Muscle of leg (tissue), 3 donors: ENCODE measurements at regions not wholly inside any gene's neighbourhood (a gene's known extent, or its start where the extent isn't known, plus 50 kb on each side); places are given as distances from the start of the nearest gene placed in this dataset.

Experiments
- DNase-seq: peaks from one replicate; pipeline ENCODE4 v3.0.0; 2013
- H3K27ac ChIP-seq: one replicate; pipeline ENCODE4 v1.5.1; 2013; ENCODE audit warnings: mild to moderate bottlenecking, low read length, control low read depth
- H3K27me3 ChIP-seq: one replicate; pipeline ENCODE4 v1.6.1; 2013; ENCODE audit warnings: low read length; ENCODE audit not compliant: control insufficient read depth, insufficient read depth
- H3K36me3 ChIP-seq: one replicate; pipeline ENCODE4 v1.6.1; 2013; ENCODE audit warnings: low read length; ENCODE audit not compliant: control insufficient read depth, insufficient read depth
- H3K4me1 ChIP-seq: one replicate; pipeline ENCODE4 v1.6.1; 2013; ENCODE audit warnings: low read length; ENCODE audit not compliant: control insufficient read depth, insufficient read depth
- H3K4me3 ChIP-seq: one replicate; pipeline ENCODE4 v1.5.1; 2013; ENCODE audit warnings: low read length, control low read depth
- H3K9me3 ChIP-seq: replicated peaks from 2 replicates; pipeline ENCODE4 v1.6.1; 2013; ENCODE audit warnings: low read depth, low read length; ENCODE audit not compliant: control insufficient read depth
- whole genome bisulfite sequencing: methylation state at CpG from one replicate; pipeline ENCODE4 v1.1.5; 2013; ENCODE audit warnings: missing lambda C conversion rate; ENCODE audit not compliant: insufficient coverage; 5-methylcytosine and 5-hydroxymethylcytosine counted together

DNA sequence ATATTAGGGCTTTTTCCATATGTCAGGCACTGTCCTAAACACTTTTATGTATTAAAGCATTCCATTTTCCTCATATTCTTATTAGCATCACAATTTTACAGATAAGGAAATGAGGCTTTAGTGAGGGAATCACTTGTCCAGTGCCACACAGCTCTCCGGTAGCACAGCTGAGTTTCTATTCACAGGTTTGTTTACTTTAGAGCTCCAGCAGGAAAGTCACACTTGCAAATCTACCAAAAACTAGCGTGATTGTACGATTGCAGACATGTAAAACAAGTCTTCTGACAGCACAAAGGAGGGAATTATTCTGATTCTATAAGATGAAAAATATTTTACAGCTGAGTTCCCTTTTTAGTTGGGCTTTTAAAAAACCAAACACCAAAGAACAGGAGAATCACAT is 472.1 kb downstream of the TMA16 start:
- WGBS: no CpG with 5 or more reads among the region's 3 CpGs
- Histone ChIP-seq H3K36me3 (no peaks in the 10 kb centered on the region), H3K9me3 (no peaks in the 10 kb centered on the region), H3K27me3 (no peaks in the 10 kb centered on the region), H3K27ac (no peak overlapping the region), H3K4me1 (no peaks in the 10 kb centered on the region), H3K4me3 (no peak overlapping the region)
- DNase-seq: no peak

DNA sequence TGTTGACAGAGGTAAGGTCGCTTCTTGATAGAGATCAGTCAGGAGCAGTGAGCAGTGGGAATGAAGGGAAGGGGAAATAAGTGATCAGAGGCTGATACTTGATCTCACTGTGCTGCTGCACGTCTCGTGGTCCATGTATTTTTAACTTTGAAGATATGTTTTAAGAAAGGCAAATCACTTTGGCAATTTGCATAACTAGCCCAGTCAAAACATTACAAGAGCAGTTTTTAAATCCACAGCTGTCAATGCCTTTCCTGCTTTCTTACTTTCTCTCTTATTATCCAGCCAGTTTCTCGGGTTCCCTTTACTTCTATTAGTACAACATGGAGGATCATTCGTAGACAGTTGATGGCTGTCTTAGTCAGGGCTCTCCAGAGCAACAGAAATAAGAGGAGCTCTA is 472.8 kb downstream of the TMA16 start:
- H3K4me3 ChIP-seq: no peak overlapping the region
- H3K9me3 ChIP-seq: no peaks in the 10 kb centered on the region
- H3K27ac ChIP-seq: no peak overlapping the region
- no peaks in the 10 kb centered on the region for H3K27me3 ChIP-seq
- no peak for DNase-seq
- H3K36me3 ChIP-seq: no peaks in the 10 kb centered on the region
- no CpG with 5 or more reads among the region's 5 CpGs for WGBS
- H3K4me1 ChIP-seq: no peaks in the 10 kb centered on the region

GRCh38 chr4:163967710-163968109 is 473.2 kb downstream of the TMA16 start:
- DNase-seq: no peak
- H3K27ac ChIP-seq: no peak overlapping the region
- no peaks in the 10 kb centered on the region for H3K9me3 ChIP-seq
- H3K36me3 ChIP-seq: no peaks in the 10 kb centered on the region
- H3K4me1 ChIP-seq: no peaks in the 10 kb centered on the region
- H3K4me3 ChIP-seq: no peak overlapping the region
- H3K27me3 ChIP-seq: no peaks in the 10 kb centered on the region
- WGBS: no CpG with 5 or more reads among the region's 1 CpG

DNA sequence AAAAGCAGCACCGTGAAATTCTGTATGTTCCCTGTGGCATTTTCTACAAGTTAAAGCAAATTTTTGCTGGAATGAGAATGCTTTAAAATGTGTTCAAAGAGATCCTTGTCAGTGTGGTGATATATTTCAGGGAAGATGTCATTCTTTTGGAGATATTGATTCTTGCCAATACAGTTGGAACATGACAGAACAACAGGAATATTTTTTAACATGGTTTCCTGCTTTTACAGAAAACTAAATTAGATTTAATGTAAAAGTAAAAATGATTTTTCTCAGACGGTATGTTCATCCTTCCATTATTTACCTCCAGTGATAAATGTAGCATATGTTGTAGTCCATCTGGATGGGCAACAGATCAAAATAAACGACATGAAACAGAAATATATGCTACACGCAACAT is 474.8 kb downstream of the TMA16 start:
- Histone ChIP-seq H3K4me1 (no peaks in the 10 kb centered on the region), H3K4me3 (no peak overlapping the region), H3K9me3 (no peaks in the 10 kb centered on the region), H3K27me3 (no peaks in the 10 kb centered on the region), H3K27ac (no peak overlapping the region), H3K36me3 (no peaks in the 10 kb centered on the region)
- WGBS: no CpG with 5 or more reads among the region's 4 CpGs
- DNase-seq: no peak

DNA sequence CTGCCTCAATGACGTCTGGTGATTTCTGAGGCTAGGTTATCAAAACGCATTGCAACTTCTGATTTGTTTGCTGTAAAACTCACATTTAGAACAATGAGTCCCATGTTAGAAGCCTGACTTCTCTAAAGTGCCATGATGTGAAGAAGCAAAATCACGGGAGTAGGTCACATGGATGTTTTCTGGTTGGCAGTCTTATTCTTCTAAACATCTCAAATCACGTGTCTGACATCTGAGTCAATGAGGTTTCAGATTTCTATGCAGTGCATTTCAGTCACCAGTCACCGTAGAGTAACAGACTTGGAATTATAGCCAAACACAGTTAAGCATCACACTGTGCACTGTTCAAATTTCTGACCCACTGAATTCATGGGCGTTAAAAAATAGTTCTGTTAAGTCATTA is 482.1 kb downstream of the TMA16 start:
- Histone ChIP-seq H3K4me3 (no peak overlapping the region), H3K4me1 (no peaks in the 10 kb centered on the region), H3K9me3 (no peaks in the 10 kb centered on the region), H3K27ac (no peak overlapping the region), H3K27me3 (no peaks in the 10 kb centered on the region), H3K36me3 (no peaks in the 10 kb centered on the region)
- WGBS: 58% methylated on average over 2 of the region's 6 CpGs
- DNase-seq: no peak

- 17% methylated on average over 1 of the region's 5 CpGs for WGBS
- DNase-seq: no peak
- H3K4me1 ChIP-seq: peaks cover 7% of the 10 kb centered on the region
Measured at GRCh38 chr4:163988391-163988790, 493.9 kb downstream of the TMA16 start.

DNA sequence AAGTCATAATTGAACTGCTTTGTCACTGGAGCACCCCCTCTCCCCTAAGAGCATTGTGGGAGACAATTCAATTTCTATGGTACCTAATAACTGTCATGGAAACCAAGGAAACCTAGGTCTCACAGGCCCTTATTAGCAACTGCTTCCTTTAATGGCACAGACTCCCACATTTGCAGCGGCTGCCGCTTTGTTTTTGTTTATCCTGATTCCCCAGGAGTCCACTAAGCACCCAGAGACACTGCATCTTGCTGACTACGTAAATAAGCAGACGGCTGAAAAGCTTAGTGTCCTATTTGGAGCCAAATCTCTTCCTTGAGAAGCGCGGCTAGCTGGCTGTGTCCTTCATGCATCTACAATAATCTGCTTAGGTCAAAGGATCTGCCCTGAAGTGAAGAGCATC is 494.4 kb downstream of the TMA16 start:
- 29% methylated on average over 2 of the region's 6 CpGs for WGBS
- no peaks in the 10 kb centered on the region for H3K36me3 ChIP-seq
- H3K4me3 ChIP-seq: no peak overlapping the region
- DNase-seq: peak; percentile 62
- H3K27me3 ChIP-seq: no peaks in the 10 kb centered on the region
- peaks cover 7% of the 10 kb centered on the region for H3K4me1 ChIP-seq
- H3K9me3 ChIP-seq: no peaks in the 10 kb centered on the region
- no peak overlapping the region for H3K27ac ChIP-seq

More at GRCh38 chr4:163988391-163988790, 493.9 kb downstream of the TMA16 start:
- Histone ChIP-seq H3K4me3 (no peak overlapping the region), H3K27ac (no peak overlapping the region), H3K36me3 (no peaks in the 10 kb centered on the region), H3K27me3 (no peaks in the 10 kb centered on the region), H3K9me3 (no peaks in the 10 kb centered on the region)

DNA sequence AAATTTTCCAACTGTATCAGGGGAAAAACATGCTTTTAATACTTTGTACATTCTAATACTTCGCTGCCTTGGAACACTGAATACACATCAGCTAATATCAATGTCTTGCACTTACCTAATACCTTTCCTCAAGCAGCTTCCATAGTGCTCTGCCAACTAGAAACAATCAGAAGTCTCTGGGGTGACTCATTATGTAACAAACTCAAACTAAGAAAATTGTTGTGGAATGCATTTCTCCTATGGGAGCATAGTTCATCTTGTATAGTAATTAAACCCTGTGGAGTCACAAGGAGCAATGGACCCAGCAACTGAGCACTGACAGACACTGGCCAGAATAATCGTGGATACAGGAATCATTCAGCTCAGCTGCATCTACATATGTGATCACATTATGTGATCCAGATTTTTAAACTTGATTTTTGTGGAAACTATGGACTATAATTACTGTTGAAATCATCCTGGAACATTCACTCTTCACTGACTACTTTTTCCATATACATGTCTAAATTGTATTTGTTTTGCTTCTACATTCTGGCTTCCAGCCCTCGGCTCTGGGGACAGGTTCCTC is 496.9 kb downstream of the TMA16 start:
- no peak overlapping the region for H3K4me3 ChIP-seq
- peak; percentile 86 for DNase-seq
- no peaks in the 10 kb centered on the region for H3K36me3 ChIP-seq
- peaks cover 7% of the 10 kb centered on the region for H3K4me1 ChIP-seq
- WGBS: 33% methylated on average over 2 of the region's 3 CpGs
- H3K27ac ChIP-seq: no peak overlapping the region
- H3K9me3 ChIP-seq: no peaks in the 10 kb centered on the region
- H3K27me3 ChIP-seq: no peaks in the 10 kb centered on the region

DNA sequence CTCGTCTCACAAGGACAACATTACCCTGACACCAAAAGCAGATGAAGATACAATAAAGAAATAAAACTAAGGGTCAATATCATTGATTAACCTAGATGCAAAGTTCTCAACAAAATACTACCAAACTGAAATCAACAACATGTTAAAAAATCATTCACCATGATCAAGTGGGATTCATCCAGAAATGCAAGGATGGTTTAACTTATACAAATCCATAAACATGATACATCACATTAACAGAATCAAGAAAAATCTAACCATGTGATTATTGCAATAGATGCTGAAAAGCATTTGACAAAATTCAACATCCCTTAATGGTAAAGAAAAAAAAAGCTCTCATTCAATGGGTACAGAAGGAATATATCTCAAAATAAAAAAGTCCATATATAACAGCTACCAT is 514.9 kb downstream of the TMA16 start:
- Histone ChIP-seq H3K4me1 (no peaks in the 10 kb centered on the region), H3K9me3 (peaks cover 5% of the 10 kb centered on the region), H3K36me3 (no peaks in the 10 kb centered on the region), H3K27ac (no peak overlapping the region), H3K4me3 (no peak overlapping the region), H3K27me3 (no peaks in the 10 kb centered on the region)
- no peak for DNase-seq
- no CpG with 5 or more reads among the region's 1 CpG for WGBS

DNA sequence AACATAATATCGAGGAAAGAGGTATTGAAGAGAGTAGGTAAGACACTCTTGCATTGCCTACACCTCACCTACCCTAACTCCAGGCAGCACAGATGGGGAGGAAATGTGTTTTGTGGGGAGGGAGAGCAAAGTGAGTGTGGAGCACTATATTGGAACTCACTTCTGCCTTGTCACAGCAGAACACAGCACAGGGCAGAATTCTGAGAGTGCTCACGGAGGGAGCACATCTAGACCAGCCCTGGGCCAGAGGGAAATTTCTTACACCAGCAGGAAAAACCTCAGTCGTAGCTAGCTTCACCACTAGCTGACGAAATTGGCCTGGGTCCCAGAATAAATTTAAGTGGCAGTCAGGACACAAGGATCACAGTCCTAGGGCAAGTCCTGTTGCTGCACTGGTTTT is 517.3 kb downstream of the TMA16 start:
- Histone ChIP-seq H3K36me3 (no peaks in the 10 kb centered on the region), H3K4me3 (no peak overlapping the region), H3K27ac (no peak overlapping the region), H3K9me3 (no peaks in the 10 kb centered on the region), H3K4me1 (no peaks in the 10 kb centered on the region), H3K27me3 (no peaks in the 10 kb centered on the region)
- DNase-seq: no peak
- WGBS: 81% methylated on average over 2 of the region's 4 CpGs

GRCh38 chr4:164012396-164013027 is 518.0 kb downstream of the TMA16 start:
- H3K36me3 ChIP-seq: no peaks in the 10 kb centered on the region
- DNase-seq: peak; percentile 37

More at GRCh38 chr4:164012396-164013027, 518.0 kb downstream of the TMA16 start:
- no peaks in the 10 kb centered on the region for H3K4me1 ChIP-seq
- no peak overlapping the region for H3K4me3 ChIP-seq
- H3K27ac ChIP-seq: no peak overlapping the region
- H3K9me3 ChIP-seq: no peaks in the 10 kb centered on the region
- no CpG with 5 or more reads among the region's 3 CpGs for WGBS
- H3K27me3 ChIP-seq: no peaks in the 10 kb centered on the region
